WI38 (cell line): ENCODE measurements at regions not wholly inside any gene's neighbourhood (a gene's known extent, or its start where the extent isn't known, plus 50 kb on each side); places are given as distances from the start of the nearest gene placed in this dataset.

Source experiments
- H3K4me3 ChIP-seq: 2 replicates; pipeline ENCODE4 v1.5.1; 2011; ENCODE audit warnings: low read depth, mild to moderate bottlenecking, control low read depth, low read length
- CTCF ChIP-seq: IDR thresholded peaks from 2 replicates; pipeline ENCODE4 v1.5.1; 2012; ENCODE audit warnings: low read depth, mild to moderate bottlenecking, control low read depth, low read length

- TF ChIP-seq CTCF, result no peak
- H3K4me3 ChIP-seq, result no peak overlapping the region
Observed at GRCh38 chr20:41818369-41818768, 200.2 kb upstream of the CHD6 start.

GRCh38 chr20:41811456-41811855, 193.3 kb upstream of the CHD6 start:
- H3K4me3 ChIP-seq, result no peak overlapping the region
- TF ChIP-seq CTCF, result no peak

- no peak overlapping the region for H3K4me3 ChIP-seq
- TF ChIP-seq CTCF, result no peak
Observed at GRCh38 chr20:41800040-41800439, 181.9 kb upstream of the CHD6 start.

- H3K4me3 ChIP-seq, result no peak overlapping the region
- no peak for TF ChIP-seq CTCF
Observed at GRCh38 chr20:41798930-41799502, 180.8 kb upstream of the CHD6 start.

- TF ChIP-seq CTCF, result no peak
- H3K4me3 ChIP-seq, result no peak overlapping the region
Observed at GRCh38 chr20:41786158-41786557, 168.0 kb upstream of the CHD6 start.

- TF ChIP-seq CTCF, result no peak
- H3K4me3 ChIP-seq, result no peak overlapping the region
Observed at GRCh38 chr20:41784209-41784958, 166.2 kb upstream of the CHD6 start.

GRCh38 chr20:41783423-41784208, 165.4 kb upstream of the CHD6 start:
- H3K4me3 ChIP-seq, result no peak overlapping the region
- TF ChIP-seq CTCF, result no peak
